ENCODE measurements at regions not wholly inside any gene's neighbourhood (a gene's known extent, or its start where the extent isn't known, plus 50 kb on each side); places are given as distances from the start of the nearest gene placed in this dataset.
"Not testable (repeated sequence)": the region's sequence is repeated elsewhere in the genome, so short reads cannot be mapped to it uniquely, and the experiment has no call there.

- DNase-seq (ENCODE audit: low read depth) = no peak
- no peak for TF ChIP-seq CTCF (IDR thresholded peaks at IDR 0.05; ENCODE audit: low read length, missing control alignments)
- H3K4me3 ChIP-seq (replicated peaks; ENCODE audit: low read depth, low read length) = no peak overlapping the region
These were observed 733.0 kb upstream of the SALL3 start for GRCh38 chr18:78246588-78246987.

GRCh38 chr18:78247615-78248289 lies 731.9 kb upstream of the SALL3 start:
- TF ChIP-seq CTCF (IDR thresholded peaks at IDR 0.05; ENCODE audit: low read length, missing control alignments) = no peak
- no peak overlapping the region for H3K4me3 ChIP-seq (replicated peaks; ENCODE audit: low read depth, low read length)
- DNase-seq (ENCODE audit: low read depth) = no peak

GRCh38 chr18:78255013-78255412 lies 724.6 kb upstream of the SALL3 start:
- no peak for TF ChIP-seq CTCF (IDR thresholded peaks at IDR 0.05; ENCODE audit: low read length, missing control alignments)
- H3K4me3 ChIP-seq (replicated peaks; ENCODE audit: low read depth, low read length) = no peak overlapping the region
- no peak for DNase-seq (ENCODE audit: low read depth)

- H3K4me3 ChIP-seq (replicated peaks; ENCODE audit: low read depth, low read length) = no peak overlapping the region
- no peak for TF ChIP-seq CTCF (IDR thresholded peaks at IDR 0.05; ENCODE audit: low read length, missing control alignments)
- DNase-seq (ENCODE audit: low read depth) = no peak
These were observed 711.2 kb upstream of the SALL3 start for GRCh38 chr18:78268226-78268988.

GRCh38 chr18:78271790-78272189 lies 707.8 kb upstream of the SALL3 start:
- no peak for TF ChIP-seq CTCF (IDR thresholded peaks at IDR 0.05; ENCODE audit: low read length, missing control alignments)
- no peak overlapping the region for H3K4me3 ChIP-seq (replicated peaks; ENCODE audit: low read depth, low read length)
- DNase-seq (ENCODE audit: low read depth) = no peak

- H3K4me3 ChIP-seq (replicated peaks; ENCODE audit: low read depth, low read length) = no peak overlapping the region
- no peak for TF ChIP-seq CTCF (IDR thresholded peaks at IDR 0.05; ENCODE audit: low read length, missing control alignments)
- no peak for DNase-seq (ENCODE audit: low read depth)
These were observed 705.7 kb upstream of the SALL3 start for GRCh38 chr18:78273876-78274275.

GRCh38 chr18:78283425-78283824 lies 696.2 kb upstream of the SALL3 start:
- not testable (repeated sequence) for DNase-seq (ENCODE audit: low read depth); H3K4me3 ChIP-seq (replicated peaks; ENCODE audit: low read depth, low read length)

All from fibroblast of pulmonary artery (primary cell).